Type B pancreatic cell (in vitro differentiated cells): ENCODE measurements at regions not wholly inside any gene's neighbourhood (a gene's known extent, or its start where the extent isn't known, plus 50 kb on each side); places are given as distances from the start of the nearest gene placed in this dataset.

ENCODE experiments used
- DNase-seq: peaks from one replicate; pipeline ENCODE4 v3.0.0; 2021; ENCODE audit warnings: mixed read lengths; ENCODE audit not compliant: unreplicated experiment; ENCODE audit errors: extremely low spot score
- H3K27ac Mint-ChIP-seq: 2 replicates; pipeline ENCODE4 v1.8.0; 2021; ENCODE audit warnings: mild to moderate bottlenecking, mixed read lengths
- H3K27me3 Mint-ChIP-seq: 2 replicates; pipeline ENCODE4 v1.8.0; 2021; ENCODE audit warnings: mixed read lengths
- H3K36me3 Mint-ChIP-seq: 2 replicates; pipeline ENCODE4 v1.8.0; 2021; ENCODE audit warnings: mixed read lengths
- H3K4me1 Mint-ChIP-seq: one replicate; pipeline ENCODE4 v1.8.0; 2021; ENCODE audit warnings: mixed read lengths; ENCODE audit not compliant: unreplicated experiment
- H3K4me3 Mint-ChIP-seq: 2 replicates; pipeline ENCODE4 v1.8.0; 2021; ENCODE audit warnings: mild to moderate bottlenecking, mixed read lengths
- H3K9me3 Mint-ChIP-seq: 2 replicates; pipeline ENCODE4 v1.8.0; 2021; ENCODE audit warnings: mixed read lengths
- CTCF ChIP-seq: fragments of 200-600 bp; sonication (generic); conservative IDR thresholded peaks from 2 replicates; pipeline ENCODE4 v1.5.0; 2021; ENCODE audit warnings: antibody characterized with exemption, mild to moderate bottlenecking

- Mint-ChIP-seq H3K27ac (peak overlapping the region; percentile 36), H3K27me3 (peaks cover 17% of the 10 kb centered on the region), H3K9me3 (no peaks in the 10 kb centered on the region), H3K36me3 (no peaks in the 10 kb centered on the region), H3K4me1 (peaks cover 31% of the 10 kb centered on the region), H3K4me3 (no peak overlapping the region)
- TF ChIP-seq CTCF, result no peak
- no peak for DNase-seq
These were observed 187.3 kb upstream of the SYT13 start for GRCh38 chr11:45473341-45473895.

- Mint-ChIP-seq H3K27ac (no peak overlapping the region), H3K4me3 (no peak overlapping the region), H3K27me3 (peaks cover 17% of the 10 kb centered on the region), H3K36me3 (no peaks in the 10 kb centered on the region), H3K9me3 (no peaks in the 10 kb centered on the region), H3K4me1 (peaks cover 37% of the 10 kb centered on the region)
- no peak for TF ChIP-seq CTCF
- no peak for DNase-seq
These were observed 186.7 kb upstream of the SYT13 start for GRCh38 chr11:45472716-45473317.

GRCh38 chr11:45471266-45471665 is 185.1 kb upstream of the SYT13 start:
- no peak for DNase-seq
- TF ChIP-seq CTCF, result no peak
- Mint-ChIP-seq H3K4me3 (no peak overlapping the region), H3K27ac (no peak overlapping the region), H3K27me3 (peaks cover 7% of the 10 kb centered on the region), H3K36me3 (no peaks in the 10 kb centered on the region), H3K4me1 (peaks cover 38% of the 10 kb centered on the region), H3K9me3 (no peaks in the 10 kb centered on the region)

- no peak for DNase-seq
- TF ChIP-seq CTCF, result no peak
- Mint-ChIP-seq H3K4me3 (no peak overlapping the region), H3K4me1 (peaks cover 38% of the 10 kb centered on the region), H3K27me3 (peaks cover 7% of the 10 kb centered on the region), H3K27ac (no peak overlapping the region), H3K9me3 (no peaks in the 10 kb centered on the region), H3K36me3 (no peaks in the 10 kb centered on the region)
These were observed 184.6 kb upstream of the SYT13 start for GRCh38 chr11:45470794-45471167.

- peaks cover 38% of the 10 kb centered on the region for H3K4me1 Mint-ChIP-seq
- H3K27me3 Mint-ChIP-seq, result peaks cover 7% of the 10 kb centered on the region
- DNase-seq, result no peak
- H3K4me3 Mint-ChIP-seq, result no peak overlapping the region
- H3K36me3 Mint-ChIP-seq, result no peaks in the 10 kb centered on the region
- no peak overlapping the region for H3K27ac Mint-ChIP-seq
- H3K9me3 Mint-ChIP-seq, result no peaks in the 10 kb centered on the region
- TF ChIP-seq CTCF, result no peak
These were observed 184.1 kb upstream of the SYT13 start for GRCh38 chr11:45470151-45470793.
